Uterus (tissue), 2 donors: ENCODE measurements at regions not wholly inside any gene's neighbourhood (a gene's known extent, or its start where the extent isn't known, plus 50 kb on each side); places are given as distances from the start of the nearest gene placed in this dataset.

Source experiments
- POLR2A ChIP-seq, 2 donors: fragments of 450-650 bp; IDR thresholded peaks; one replicate each; pipeline ENCODE4 v1.6.1; 2016; ENCODE audit warnings: antibody characterized with exemption in 2 of 2, mild to moderate bottlenecking in 1 of 2, moderate library complexity in 1 of 2
- TF ChIP-seq, protein P1 (sequence below), 4 experiments: fragments of 200-600 bp in 2 of 4; fragments of 450-650 bp in 2 of 4; sonication (generic) in 2 of 4; IDR thresholded peaks; one replicate each; pipeline ENCODE4 v1.5.1; 2016 to 2019; ENCODE audit warnings: antibody characterized with exemption in 4 of 4, mild to moderate bottlenecking in 2 of 4, moderate library complexity in 1 of 4

- TF ChIP-seq, protein P1, sequence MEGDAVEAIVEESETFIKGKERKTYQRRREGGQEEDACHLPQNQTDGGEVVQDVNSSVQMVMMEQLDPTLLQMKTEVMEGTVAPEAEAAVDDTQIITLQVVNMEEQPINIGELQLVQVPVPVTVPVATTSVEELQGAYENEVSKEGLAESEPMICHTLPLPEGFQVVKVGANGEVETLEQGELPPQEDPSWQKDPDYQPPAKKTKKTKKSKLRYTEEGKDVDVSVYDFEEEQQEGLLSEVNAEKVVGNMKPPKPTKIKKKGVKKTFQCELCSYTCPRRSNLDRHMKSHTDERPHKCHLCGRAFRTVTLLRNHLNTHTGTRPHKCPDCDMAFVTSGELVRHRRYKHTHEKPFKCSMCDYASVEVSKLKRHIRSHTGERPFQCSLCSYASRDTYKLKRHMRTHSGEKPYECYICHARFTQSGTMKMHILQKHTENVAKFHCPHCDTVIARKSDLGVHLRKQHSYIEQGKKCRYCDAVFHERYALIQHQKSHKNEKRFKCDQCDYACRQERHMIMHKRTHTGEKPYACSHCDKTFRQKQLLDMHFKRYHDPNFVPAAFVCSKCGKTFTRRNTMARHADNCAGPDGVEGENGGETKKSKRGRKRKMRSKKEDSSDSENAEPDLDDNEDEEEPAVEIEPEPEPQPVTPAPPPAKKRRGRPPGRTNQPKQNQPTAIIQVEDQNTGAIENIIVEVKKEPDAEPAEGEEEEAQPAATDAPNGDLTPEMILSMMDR (IDR thresholded peaks at IDR 0.05): no peak
- no peak for TF ChIP-seq POLR2A (IDR thresholded peaks at IDR 0.05)
Measured at GRCh38 chr3:74534611-74535010, 79.8 kb downstream of the CNTN3 start.
